CD14-positive monocyte (primary cell): ENCODE measurements at regions not wholly inside any gene's neighbourhood (a gene's known extent, or its start where the extent isn't known, plus 50 kb on each side); places are given as distances from the start of the nearest gene placed in this dataset.

Source experiments
- DNase-seq, 3 donors: peaks; one replicate each; pipeline ENCODE4 v3.0.0-alpha.2; 2011 to 2022
- H2AFZ ChIP-seq: 2 replicates; pipeline ENCODE4 v1.6.0; 2012; ENCODE audit warnings: mild to moderate bottlenecking, low read depth, low read length, inconsistent platforms; ENCODE audit not compliant: insufficient read depth, poor library complexity, severe bottlenecking
- H3K27ac ChIP-seq, 2 donors: 1 replicate in 1 of 2; 2 replicates in 1 of 2; pipeline ENCODE4 v1.5.1; 2012 to 2013; ENCODE audit warnings: low read length in 2 of 2, control low read depth in 1 of 2, inconsistent platforms in 1 of 2, low read depth in 1 of 2, mild to moderate bottlenecking in 1 of 2
- H3K27me3 ChIP-seq, 2 donors: one replicate each; pipeline versions ENCODE4 v1.6.0 to v1.6.1; 2011 to 2013; ENCODE audit warnings: low read length in 2 of 2; ENCODE audit not compliant: control insufficient read depth in 2 of 2, insufficient read depth in 2 of 2
- H3K36me3 ChIP-seq, 2 donors: replicated peaks in 1 of 2; 1 replicate in 1 of 2; 2 replicates in 1 of 2; pipeline versions ENCODE4 v1.5.1 to v1.6.1; 2012 to 2013; ENCODE audit warnings: low read length in 2 of 2, control low read depth in 1 of 2, inconsistent platforms in 1 of 2, mild to moderate bottlenecking in 1 of 2; ENCODE audit not compliant: insufficient read depth in 2 of 2, control insufficient read depth in 1 of 2
- H3K4me1 ChIP-seq, 2 donors: 1 replicate in 1 of 2; 2 replicates in 1 of 2; pipeline versions ENCODE4 v1.5.1 to v1.6.1; 2012 to 2013; ENCODE audit warnings: low read length in 2 of 2, control low read depth in 1 of 2, inconsistent platforms in 1 of 2, mild to moderate bottlenecking in 1 of 2, moderate library complexity in 1 of 2; ENCODE audit not compliant: insufficient read depth in 2 of 2, control insufficient read depth in 1 of 2
- H3K4me2 ChIP-seq: replicated peaks from 2 replicates; pipeline ENCODE3; 2012; ENCODE audit warnings: low read length, moderate library complexity, mild to moderate bottlenecking; ENCODE audit not compliant: poor library complexity, severe bottlenecking; ENCODE audit errors: extremely low read depth
- H3K4me3 ChIP-seq, 3 experiments: fragments of 200-600 bp in 1 of 3; sonication (generic) in 1 of 3; replicated peaks in 1 of 3; 1 replicate in 2 of 3; 2 replicates in 1 of 3; pipeline ENCODE4 v1.5.1; 2011 to 2013; ENCODE audit warnings: low read length in 3 of 3, mild to moderate bottlenecking in 3 of 3, control low read depth in 2 of 3, low read depth in 2 of 3, inconsistent platforms in 1 of 3, moderate library complexity in 1 of 3
- H3K79me2 ChIP-seq: 2 replicates; pipeline ENCODE4 v1.6.0; 2012; ENCODE audit warnings: mild to moderate bottlenecking, control low read depth, inconsistent platforms, low read length, moderate library complexity; ENCODE audit not compliant: insufficient read depth
- H3K9ac ChIP-seq: 2 replicates; pipeline ENCODE4 v1.6.0; 2017; ENCODE audit warnings: low read length, mild to moderate bottlenecking; ENCODE audit not compliant: insufficient read depth, poor library complexity, severe bottlenecking
- H3K9me3 ChIP-seq, 2 donors: replicated peaks in 1 of 2; 1 replicate in 1 of 2; 2 replicates in 1 of 2; pipeline versions ENCODE4 v1.5.1 to v1.6.1; 2012 to 2013; ENCODE audit warnings: low read length in 2 of 2, control low read depth in 1 of 2; ENCODE audit not compliant: control insufficient read depth in 1 of 2, insufficient read depth in 1 of 2
- H4K20me1 ChIP-seq: 2 replicates; pipeline ENCODE4 v1.6.0; 2012; ENCODE audit warnings: mild to moderate bottlenecking, low read length, control low read depth, moderate library complexity; ENCODE audit not compliant: insufficient read depth
- H3K27ac Mint-ChIP-seq, 7 donors: one replicate each; pipeline ENCODE4 v1.8.0; 2020; ENCODE audit warnings: mild to moderate bottlenecking in 7 of 7, mixed read lengths in 7 of 7, moderate library complexity in 6 of 7, inconsistent platforms in 2 of 7
- H3K27me3 Mint-ChIP-seq, 3 donors: one replicate each; pipeline ENCODE4 v1.8.0; 2021 to 2022; ENCODE audit warnings: low read depth in 3 of 3, mild to moderate bottlenecking in 3 of 3, mixed read lengths in 3 of 3, moderate library complexity in 3 of 3, inconsistent platforms in 1 of 3
- H3K36me3 Mint-ChIP-seq, 2 donors: one replicate each; pipeline ENCODE4 v1.8.0; 2020; ENCODE audit warnings: mixed read lengths in 2 of 2, inconsistent platforms in 1 of 2, mild to moderate bottlenecking in 1 of 2
- H3K4me1 Mint-ChIP-seq: one replicate; pipeline ENCODE4 v1.8.0; 2020; ENCODE audit warnings: mild to moderate bottlenecking, mixed read lengths
- H3K4me3 Mint-ChIP-seq, 2 donors: one replicate each; pipeline ENCODE4 v1.8.0; 2020; ENCODE audit warnings: mild to moderate bottlenecking in 2 of 2, mixed read lengths in 2 of 2, moderate library complexity in 1 of 2
- H3K9me3 Mint-ChIP-seq, 7 donors: one replicate each; pipeline ENCODE4 v1.8.0; 2020 to 2022; ENCODE audit warnings: mixed read lengths in 7 of 7, mild to moderate bottlenecking in 6 of 7, moderate library complexity in 6 of 7, inconsistent platforms in 2 of 7
- CTCF ChIP-seq: fragments of 200-600 bp; IDR thresholded peaks from one replicate; pipeline ENCODE4 v1.8.0; 2022; ENCODE audit warnings: antibody characterized with exemption, mild to moderate bottlenecking
- WGBS: methylation state at CpG from one replicate; pipeline ENCODE4 v1.1.5; 2013; ENCODE audit warnings: missing lambda C conversion rate; ENCODE audit not compliant: insufficient coverage; 5-methylcytosine and 5-hydroxymethylcytosine counted together
- intact Hi-C, 2 donors: fragments of 100-400 bp; cut with micrococcal nuclease; formaldehyde crosslinking; loops; one replicate each; pipeline versions ENCODE4 v1.15.0 to v1.15.1; 2023

GRCh38 chr15:31461911-31462480, 135.4 kb downstream of the KLF13 start:
- peaks cover 0 to 3% (median 0%) of the 10 kb centered on the region in 7 donors for H3K9me3 Mint-ChIP-seq
- 100% methylated on average over 4 of the region's 9 CpGs for WGBS
- DNase-seq = no peak
- H3K27ac Mint-ChIP-seq = no peak overlapping the region
- H3K9ac ChIP-seq = no peak overlapping the region
- H4K20me1 ChIP-seq = no peaks in the 10 kb centered on the region
- H3K4me3 Mint-ChIP-seq = no peak overlapping the region
- no peaks in the 10 kb centered on the region for H3K4me1 ChIP-seq
- H3K9me3 ChIP-seq = no peaks in the 10 kb centered on the region
- no peaks in the 10 kb centered on the region for H3K36me3 Mint-ChIP-seq
- H3K27ac ChIP-seq = no peak overlapping the region
- TF ChIP-seq CTCF = no peak
- H3K4me2 ChIP-seq = no peak overlapping the region
- no peak overlapping the region for H2AFZ ChIP-seq
- intact Hi-C loops = no loop called here
- H3K79me2 ChIP-seq = no peaks in the 10 kb centered on the region
- no peaks in the 10 kb centered on the region for H3K27me3 ChIP-seq
- H3K27me3 Mint-ChIP-seq = peaks cover 7 to 32% (median 8%) of the 10 kb centered on the region in 3 donors
- no peaks in the 10 kb centered on the region for H3K36me3 ChIP-seq
- H3K4me3 ChIP-seq = no peak overlapping the region
- no peaks in the 10 kb centered on the region for H3K4me1 Mint-ChIP-seq

- Mint-ChIP-seq H3K4me3 (no peak overlapping the region), H3K9me3 (peaks cover 0 to 2% (median 0%) of the 10 kb centered on the region in 7 donors), H3K27me3 (peaks cover 7 to 34% (median 8%) of the 10 kb centered on the region in 3 donors), H3K27ac (no peak overlapping the region), H3K4me1 (peaks cover 4% of the 10 kb centered on the region), H3K36me3 (no peaks in the 10 kb centered on the region)
- Histone ChIP-seq H3K4me3 (no peak overlapping the region), H3K27me3 (no peaks in the 10 kb centered on the region), H3K9me3 (no peaks in the 10 kb centered on the region), H3K79me2 (no peaks in the 10 kb centered on the region), H4K20me1 (no peaks in the 10 kb centered on the region), H3K4me1 (no peaks in the 10 kb centered on the region), H3K4me2 (no peak overlapping the region), H3K9ac (no peak overlapping the region), H3K36me3 (no peaks in the 10 kb centered on the region), H2AFZ (no peak overlapping the region), H3K27ac (no peak overlapping the region)
- intact Hi-C loops = no loop called here
- WGBS = 50% methylated on average over 2 of the region's 8 CpGs
- no peak for TF ChIP-seq CTCF
- no peak for DNase-seq
Observed at GRCh38 chr15:31463521-31464102, 137.0 kb downstream of the KLF13 start.
